T-helper 1 cell treated with Interleukin-12 subunit alpha and Interleukin-12 subunit beta and Interleukin-4 antibody, amounts not matched to agents 30 μg/mL and 1 μg/mL, for 36 hours (primary cell): ENCODE measurements at regions not wholly inside any gene's neighbourhood (a gene's known extent, or its start where the extent isn't known, plus 50 kb on each side); places are given as distances from the start of the nearest gene placed in this dataset.

Experiments used
- H3K27ac Mint-ChIP-seq: one replicate; pipeline ENCODE4 v1.8.0; 2021; ENCODE audit warnings: mild to moderate bottlenecking, mixed read lengths
- H3K27me3 Mint-ChIP-seq: one replicate; pipeline ENCODE4 v1.8.0; 2021; ENCODE audit warnings: low read depth, mixed read lengths
- H3K36me3 Mint-ChIP-seq: one replicate; pipeline ENCODE4 v1.8.0; 2021; ENCODE audit warnings: low read depth, mixed read lengths
- H3K4me1 Mint-ChIP-seq: one replicate; pipeline ENCODE4 v1.8.0; 2021; ENCODE audit warnings: low read depth, mixed read lengths
- H3K4me3 Mint-ChIP-seq: one replicate; pipeline ENCODE4 v1.8.0; 2021; ENCODE audit warnings: mild to moderate bottlenecking, moderate library complexity, mixed read lengths
- H3K9me3 Mint-ChIP-seq: one replicate; pipeline ENCODE4 v1.8.0; 2021; ENCODE audit warnings: mixed read lengths

DNA sequence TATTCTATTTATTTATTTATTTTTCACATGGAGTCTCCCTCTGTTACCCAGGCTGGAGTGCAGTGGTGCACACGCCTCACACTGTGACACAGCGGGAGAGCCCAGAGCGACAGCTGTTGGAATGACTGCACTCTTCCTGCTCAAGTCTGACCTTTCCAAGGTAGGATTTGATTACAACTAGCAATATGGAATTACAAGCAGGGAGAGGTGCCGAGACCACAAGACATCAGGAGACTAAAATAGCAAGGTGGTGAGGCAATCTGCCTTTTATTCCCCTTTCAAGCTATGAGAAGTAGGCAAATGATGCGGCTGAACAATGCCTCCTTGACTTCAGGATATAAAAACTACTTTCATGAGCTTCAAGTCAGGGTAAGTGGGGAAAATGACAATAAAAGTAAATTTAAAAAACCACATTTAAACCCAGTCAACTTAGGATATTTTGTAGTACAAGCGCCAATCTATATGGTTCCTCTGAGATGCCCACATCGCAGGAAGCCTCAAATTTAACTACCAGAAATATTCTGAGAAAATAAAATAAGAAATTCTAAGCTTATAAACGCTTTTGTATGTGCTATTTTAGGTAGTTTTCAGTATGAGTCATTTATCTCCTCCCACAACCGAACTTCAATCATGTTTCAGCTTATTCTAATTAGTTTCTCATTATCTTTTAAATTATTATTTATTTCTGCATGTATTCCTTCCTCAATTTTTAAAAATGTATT, 146.9 kb upstream of the SGK1 start:
- Mint-ChIP-seq H3K4me3 (no peak overlapping the region), H3K27me3 (no peaks in the 10 kb centered on the region), H3K36me3 (no peaks in the 10 kb centered on the region), H3K9me3 (no peaks in the 10 kb centered on the region), H3K27ac (no peak overlapping the region), H3K4me1 (peaks cover 1% of the 10 kb centered on the region)

- H3K4me3 Mint-ChIP-seq, result no peak overlapping the region
- peaks cover 5% of the 10 kb centered on the region for H3K4me1 Mint-ChIP-seq
- no peak overlapping the region for H3K27ac Mint-ChIP-seq
- no peaks in the 10 kb centered on the region for H3K27me3 Mint-ChIP-seq
- H3K9me3 Mint-ChIP-seq, result no peaks in the 10 kb centered on the region
- no peaks in the 10 kb centered on the region for H3K36me3 Mint-ChIP-seq
Measured at GRCh38 chr6:134458857-134459657, 141.1 kb upstream of the SGK1 start.

DNA sequence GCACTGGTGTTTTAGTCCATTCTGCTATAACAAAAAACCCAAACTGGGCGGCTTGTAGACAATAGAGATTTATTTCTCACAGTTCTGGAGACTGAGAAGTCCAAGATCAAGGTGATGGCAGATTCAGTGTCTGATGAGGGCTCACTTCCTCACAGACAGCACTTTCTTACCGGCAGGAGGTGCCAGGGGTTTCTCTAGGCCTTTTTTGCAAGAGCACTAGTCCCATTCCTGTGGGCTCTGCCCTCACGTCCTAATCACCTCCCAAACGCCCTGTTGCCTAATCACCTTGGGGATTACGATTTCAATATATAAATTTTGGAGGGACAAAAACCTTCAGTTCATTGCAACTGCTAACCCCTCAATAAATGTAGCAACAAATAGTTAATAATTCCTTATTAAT, 140.0 kb upstream of the SGK1 start:
- Mint-ChIP-seq H3K27me3 (no peaks in the 10 kb centered on the region), H3K36me3 (no peaks in the 10 kb centered on the region), H3K4me3 (no peak overlapping the region), H3K4me1 (peaks cover 5% of the 10 kb centered on the region), H3K27ac (no peak overlapping the region), H3K9me3 (no peaks in the 10 kb centered on the region)

- Mint-ChIP-seq H3K27me3 (no peaks in the 10 kb centered on the region), H3K9me3 (no peaks in the 10 kb centered on the region), H3K4me3 (no peak overlapping the region), H3K36me3 (no peaks in the 10 kb centered on the region), H3K4me1 (peaks cover 9% of the 10 kb centered on the region), H3K27ac (no peak overlapping the region)
Measured at GRCh38 chr6:134456226-134456625, 138.3 kb upstream of the SGK1 start.

GRCh38 chr6:134455319-134455718, 137.4 kb upstream of the SGK1 start:
- Mint-ChIP-seq H3K36me3 (no peaks in the 10 kb centered on the region), H3K4me3 (no peak overlapping the region), H3K4me1 (peaks cover 11% of the 10 kb centered on the region), H3K27ac (no peak overlapping the region), H3K9me3 (no peaks in the 10 kb centered on the region), H3K27me3 (no peaks in the 10 kb centered on the region)

DNA sequence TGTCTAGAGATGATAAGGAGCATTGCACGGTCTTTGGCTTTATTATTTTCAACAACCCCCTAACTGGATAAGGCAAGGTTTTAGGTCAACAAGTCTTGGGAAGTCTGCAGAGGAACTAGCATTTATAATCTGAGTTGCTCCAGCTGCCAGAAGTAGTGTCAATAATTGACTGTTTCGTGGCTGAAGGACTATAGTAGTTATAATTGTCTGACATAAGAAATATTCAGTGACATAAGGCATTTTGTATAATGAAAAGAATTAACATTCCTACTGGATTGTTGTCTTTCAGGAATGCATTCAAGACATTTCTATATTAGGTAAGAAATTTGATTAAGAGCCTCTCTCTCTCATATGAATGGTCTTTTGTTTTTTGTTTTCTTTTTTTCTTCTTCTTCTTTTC, 136.9 kb upstream of the SGK1 start:
- Mint-ChIP-seq H3K4me3 (no peak overlapping the region), H3K27ac (no peak overlapping the region), H3K36me3 (no peaks in the 10 kb centered on the region), H3K27me3 (no peaks in the 10 kb centered on the region), H3K4me1 (peaks cover 11% of the 10 kb centered on the region), H3K9me3 (no peaks in the 10 kb centered on the region)

DNA sequence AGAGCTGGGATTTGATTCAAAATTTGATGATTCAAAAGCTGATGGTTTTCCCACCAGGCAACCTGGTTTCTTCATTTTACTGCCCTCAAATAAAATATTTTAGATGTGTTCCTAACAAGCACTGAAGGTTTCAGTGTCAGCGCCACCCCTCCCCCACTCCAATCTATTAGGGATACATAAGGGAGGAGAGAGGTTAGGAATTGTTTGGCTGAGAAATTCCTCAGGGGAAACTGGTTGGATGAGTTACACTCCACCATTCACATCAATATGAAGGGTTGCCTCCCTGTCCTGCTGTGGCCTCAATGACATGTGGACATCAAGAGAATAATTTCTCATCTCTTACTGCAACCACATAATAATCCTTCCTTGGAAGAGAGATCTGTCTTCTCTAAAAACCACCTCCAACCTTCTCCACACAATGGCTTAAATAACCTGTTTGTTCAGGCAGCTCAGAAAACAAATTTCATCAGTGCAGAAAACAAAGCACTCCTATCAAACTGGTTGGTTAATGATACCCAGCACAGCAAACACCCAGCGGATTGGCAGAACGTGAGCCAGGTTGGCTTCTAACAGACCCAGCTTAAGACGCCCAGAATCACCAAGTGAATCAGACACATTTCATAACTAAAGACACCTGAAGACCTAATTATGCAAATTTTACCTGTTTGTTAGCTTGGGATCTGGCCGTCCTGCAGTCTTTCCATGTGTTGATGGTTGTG, 136.0 kb upstream of the SGK1 start:
- peaks cover 11% of the 10 kb centered on the region for H3K4me1 Mint-ChIP-seq
- no peaks in the 10 kb centered on the region for H3K9me3 Mint-ChIP-seq
- H3K36me3 Mint-ChIP-seq, result no peaks in the 10 kb centered on the region
- no peaks in the 10 kb centered on the region for H3K27me3 Mint-ChIP-seq
- no peak overlapping the region for H3K27ac Mint-ChIP-seq
- no peak overlapping the region for H3K4me3 Mint-ChIP-seq

DNA sequence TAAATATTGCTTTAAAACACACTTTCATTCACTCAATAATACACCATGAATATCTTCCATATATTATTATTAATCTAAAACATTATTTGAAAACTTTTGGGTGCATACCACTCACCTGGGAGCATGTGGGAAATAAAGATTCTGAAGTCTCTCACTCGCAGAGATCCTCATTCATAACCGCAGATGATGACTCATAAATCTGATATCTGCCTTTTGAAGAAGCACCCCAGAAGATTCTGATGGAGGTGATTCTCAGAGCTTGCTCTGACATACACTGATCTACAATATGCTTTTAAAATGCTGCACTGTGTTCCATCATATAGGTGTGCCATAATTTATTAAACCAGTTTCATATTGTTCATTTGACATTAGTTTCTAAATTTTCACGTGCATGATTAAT, 135.0 kb upstream of the SGK1 start:
- no peaks in the 10 kb centered on the region for H3K9me3 Mint-ChIP-seq
- no peak overlapping the region for H3K4me3 Mint-ChIP-seq

GRCh38 chr6:134451529-134451928, 133.6 kb upstream of the SGK1 start:
- no peak overlapping the region for H3K27ac Mint-ChIP-seq
- H3K27me3 Mint-ChIP-seq, result no peaks in the 10 kb centered on the region
- H3K9me3 Mint-ChIP-seq, result no peaks in the 10 kb centered on the region
- H3K4me3 Mint-ChIP-seq, result no peak overlapping the region
- H3K36me3 Mint-ChIP-seq, result no peaks in the 10 kb centered on the region
- H3K4me1 Mint-ChIP-seq, result peaks cover 24% of the 10 kb centered on the region

More for the DNA sequence above, 135.0 kb upstream of the SGK1 start:
- Mint-ChIP-seq H3K27ac (no peak overlapping the region), H3K27me3 (no peaks in the 10 kb centered on the region), H3K36me3 (no peaks in the 10 kb centered on the region), H3K4me1 (peaks cover 15% of the 10 kb centered on the region)

DNA sequence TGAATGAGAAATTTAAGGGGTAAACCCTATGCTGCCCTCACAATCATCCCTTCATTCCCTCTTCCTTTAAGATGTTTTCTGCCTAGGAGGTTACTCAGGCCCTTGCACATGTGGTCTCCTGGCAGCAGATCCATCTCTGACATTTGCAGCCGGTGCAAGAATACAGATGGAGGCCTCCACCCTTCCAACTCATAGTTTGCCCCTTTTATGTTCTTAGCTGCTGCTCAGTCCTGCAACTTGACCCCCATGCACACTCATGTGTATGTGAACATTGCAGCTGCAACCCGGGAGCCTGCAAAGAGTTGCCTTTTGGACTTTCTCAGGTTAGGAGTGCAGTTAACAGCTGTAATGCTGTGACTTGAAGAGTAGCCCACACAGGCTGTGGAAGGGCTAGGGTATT, 131.9 kb upstream of the SGK1 start:
- no peaks in the 10 kb centered on the region for H3K9me3 Mint-ChIP-seq
- peaks cover 20% of the 10 kb centered on the region for H3K4me1 Mint-ChIP-seq
- no peak overlapping the region for H3K4me3 Mint-ChIP-seq
- no peaks in the 10 kb centered on the region for H3K36me3 Mint-ChIP-seq
- no peaks in the 10 kb centered on the region for H3K27me3 Mint-ChIP-seq
- no peak overlapping the region for H3K27ac Mint-ChIP-seq

- Mint-ChIP-seq H3K36me3 (no peaks in the 10 kb centered on the region), H3K27ac (no peak overlapping the region)
Measured at GRCh38 chr6:134449004-134449403, 131.1 kb upstream of the SGK1 start.

DNA sequence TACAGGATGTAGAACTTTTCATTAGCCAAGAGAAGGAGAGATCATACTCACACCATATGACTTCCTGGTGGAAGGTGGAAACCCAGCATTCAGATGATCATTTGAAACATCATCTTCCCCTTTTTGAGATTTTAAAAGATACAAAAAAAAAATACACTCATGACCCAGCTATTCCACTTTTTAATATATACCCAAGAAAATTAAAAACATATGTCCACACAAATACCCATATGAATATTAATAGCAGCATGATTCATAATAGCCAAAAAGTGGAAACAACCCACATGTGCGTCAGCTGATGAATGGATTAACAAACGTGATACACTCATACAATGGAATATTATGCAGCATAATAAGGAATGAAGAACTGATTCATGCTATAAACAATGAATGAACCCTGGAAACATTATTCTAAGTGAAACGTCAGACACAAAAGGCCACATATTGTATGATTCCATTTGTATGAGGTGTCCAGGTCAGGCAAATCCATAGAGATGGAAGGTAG, 130.0 kb upstream of the SGK1 start:
- no peaks in the 10 kb centered on the region for H3K36me3 Mint-ChIP-seq
- peaks cover 20% of the 10 kb centered on the region for H3K4me1 Mint-ChIP-seq
- no peak overlapping the region for H3K4me3 Mint-ChIP-seq
- no peaks in the 10 kb centered on the region for H3K27me3 Mint-ChIP-seq
- no peak overlapping the region for H3K27ac Mint-ChIP-seq
- no peaks in the 10 kb centered on the region for H3K9me3 Mint-ChIP-seq

More at GRCh38 chr6:134449004-134449403, 131.1 kb upstream of the SGK1 start:
- Mint-ChIP-seq H3K27me3 (no peaks in the 10 kb centered on the region), H3K9me3 (no peaks in the 10 kb centered on the region), H3K4me3 (no peak overlapping the region), H3K4me1 (peaks cover 20% of the 10 kb centered on the region)

GRCh38 chr6:134447423-134447822, 129.5 kb upstream of the SGK1 start:
- Mint-ChIP-seq H3K27me3 (no peaks in the 10 kb centered on the region), H3K9me3 (no peaks in the 10 kb centered on the region), H3K27ac (no peak overlapping the region), H3K36me3 (no peaks in the 10 kb centered on the region), H3K4me3 (no peak overlapping the region), H3K4me1 (peaks cover 20% of the 10 kb centered on the region)

DNA sequence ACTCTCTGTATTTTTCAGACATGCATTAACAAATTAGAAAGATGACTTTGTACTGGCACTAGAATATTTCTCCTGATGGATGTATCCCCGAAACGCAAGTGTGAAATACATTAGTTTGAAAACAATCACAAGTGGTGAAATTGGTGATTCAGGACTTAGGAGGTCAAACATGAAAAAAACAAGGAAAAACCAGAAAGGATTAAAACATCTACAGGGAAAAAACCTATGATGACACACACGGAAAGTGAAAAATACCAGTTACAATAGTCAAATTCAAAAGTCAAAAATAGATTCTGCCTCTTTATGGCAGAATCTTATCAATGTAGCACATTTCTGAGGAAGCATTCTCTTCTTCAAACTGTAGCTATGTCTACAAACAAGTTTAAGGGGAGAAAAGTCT, 129.0 kb upstream of the SGK1 start:
- H3K27ac Mint-ChIP-seq, result no peak overlapping the region
- no peaks in the 10 kb centered on the region for H3K9me3 Mint-ChIP-seq
- no peaks in the 10 kb centered on the region for H3K27me3 Mint-ChIP-seq
- no peaks in the 10 kb centered on the region for H3K36me3 Mint-ChIP-seq
- H3K4me3 Mint-ChIP-seq, result no peak overlapping the region
- H3K4me1 Mint-ChIP-seq, result peaks cover 20% of the 10 kb centered on the region
